NCI-H510A (cell line): ENCODE measurements at regions not wholly inside any gene's neighbourhood (a gene's known extent, or its start where the extent isn't known, plus 50 kb on each side); places are given as distances from the start of the nearest gene placed in this dataset.
A peak's percentile ranks its signal among the peaks of the same experiment; 100 is the strongest.
"Not testable (repeated sequence)": the region's sequence is repeated elsewhere in the genome, so short reads cannot be mapped to it uniquely, and the experiment has no call there.

ENCODE experiments used
- DNase-seq: peaks from one replicate; lab custom pipeline; 2025; lab: John Stamatoyannopoulos, UW

- DNase-seq = no peak
Observed at GRCh38 chr6:115630424-115631024, 430.2 kb downstream of the FRK start.

- no peak for DNase-seq
Observed at GRCh38 chr6:115629415-115629814, 431.3 kb downstream of the FRK start.

- DNase-seq = no peak
Observed at GRCh38 chr6:115618256-115618655, 442.4 kb downstream of the FRK start.

- no peak for DNase-seq
Observed at GRCh38 chr6:115617031-115617430, 443.7 kb downstream of the FRK start.

- no peak for DNase-seq
Observed at GRCh38 chr6:115613488-115613887, 447.2 kb downstream of the FRK start.

- DNase-seq = no peak
Observed at GRCh38 chr6:115612796-115613479, 447.8 kb downstream of the FRK start.

GRCh38 chr6:115612216-115612615 lies 448.5 kb downstream of the FRK start:
- no peak for DNase-seq

- no peak for DNase-seq
Observed at GRCh38 chr6:115610696-115611095, 450.0 kb downstream of the FRK start.

GRCh38 chr6:115609111-115609510 lies 451.6 kb downstream of the FRK start:
- no peak for DNase-seq

GRCh38 chr6:115602466-115602865 lies 458.2 kb downstream of the FRK start:
- no peak for DNase-seq

GRCh38 chr6:115601509-115601908 lies 459.2 kb downstream of the FRK start:
- no peak for DNase-seq

- no peak for DNase-seq
Observed at GRCh38 chr6:115601064-115601463, 459.6 kb downstream of the FRK start.

- DNase-seq = no peak
Observed at GRCh38 chr6:115594891-115595290, 465.8 kb downstream of the FRK start.

- no peak for DNase-seq
Observed at GRCh38 chr6:115592025-115592424, 468.7 kb downstream of the FRK start.

GRCh38 chr6:115589072-115589471 lies 471.6 kb downstream of the FRK start:
- not testable (repeated sequence) for DNase-seq

- no peak for DNase-seq
Observed at GRCh38 chr6:115583290-115583689, 477.4 kb downstream of the FRK start.

GRCh38 chr6:115582386-115582785 lies 478.3 kb downstream of the FRK start:
- no peak for DNase-seq

GRCh38 chr6:115579565-115579964 lies 481.1 kb downstream of the FRK start:
- not testable (repeated sequence) for DNase-seq

GRCh38 chr6:115577270-115577669 lies 483.4 kb downstream of the FRK start:
- no peak for DNase-seq

- DNase-seq = no peak
Observed at GRCh38 chr6:115575285-115575684, 485.4 kb downstream of the FRK start.

- DNase-seq = no peak
Observed at GRCh38 chr6:115573861-115574260, 486.8 kb downstream of the FRK start.

- no peak for DNase-seq
Observed at GRCh38 chr6:115570331-115570730, 490.4 kb downstream of the FRK start.

- no peak for DNase-seq
Observed at GRCh38 chr6:115554060-115554459, 506.6 kb downstream of the FRK start.

- DNase-seq = peak; percentile 23
Observed at GRCh38 chr6:115551527-115551926, 509.2 kb downstream of the FRK start.
